ENCODE measurements at regions not wholly inside any gene's neighbourhood (a gene's known extent, or its start where the extent isn't known, plus 50 kb on each side); places are given as distances from the start of the nearest gene placed in this dataset.
"Not testable (repeated sequence)": the region's sequence is repeated elsewhere in the genome, so short reads cannot be mapped to it uniquely, and the experiment has no call there.

- POLR2A ChIA-PET, result no interaction called here
These were observed 156.6 kb upstream of the ARSJ start for GRCh38 chr4:114136069-114136468.

GRCh38 chr4:114137984-114138383, 158.5 kb upstream of the ARSJ start:
- Mint-ChIP-seq H3K27me3 (peaks cover 9% of the 10 kb centered on the region), H3K4me1 (ENCODE audit: low read depth) (no peaks in the 10 kb centered on the region), H3K36me3 (ENCODE audit: low read depth) (no peaks in the 10 kb centered on the region), H3K4me3 (no peak overlapping the region), H3K9me3 (no peaks in the 10 kb centered on the region), H3K27ac (no peak overlapping the region)
- ATAC-seq (ENCODE audit: poor library complexity) (no peak), DNase-seq (no peak)
- Histone ChIP-seq H3K27ac (ENCODE audit: low read depth in 1 of 2, low read length in 2 of 2) (no peak overlapping the region), H3K27me3 (ENCODE audit: control insufficient read depth in 1 of 2, insufficient read depth in 2 of 2, low read length in 2 of 2) (no peaks in the 10 kb centered on the region), H3K4me1 (ENCODE audit: insufficient read depth, low read length) (no peaks in the 10 kb centered on the region), H3K4me3 (ENCODE audit: low read length) (no peak overlapping the region), H3K36me3 (ENCODE audit: insufficient read depth, low read length) (no peaks in the 10 kb centered on the region), H3K9me3 (ENCODE audit: control insufficient read depth in 1 of 2, insufficient read depth in 1 of 2, low read length in 2 of 2) (no peaks in the 10 kb centered on the region)
- CTCF ChIA-PET, result interaction anchor here (0.7 kb wide), 2 partner anchors 485 to 701 kb away, joined by 3 to 4 read pairs; no protein-coding TSS in a partner anchor
- POLR2A ChIA-PET, result no interaction called here
- intact Hi-C loops (cut with DNase I, micrococcal nuclease), result no loop called here
- TF ChIP-seq CTCF (IDR thresholded peaks at IDR 0.05), result no peak

More at GRCh38 chr4:114136069-114136468, 156.6 kb upstream of the ARSJ start:
- no peaks in the 10 kb centered on the region for H3K36me3 ChIP-seq (ENCODE audit: insufficient read depth, low read length)
- intact Hi-C loops (cut with DNase I, micrococcal nuclease), result no loop called here
- CTCF ChIA-PET, result no interaction called here
- Mint-ChIP-seq H3K4me3 (no peak overlapping the region), H3K27ac (no peak overlapping the region), H3K4me1 (ENCODE audit: low read depth) (no peaks in the 10 kb centered on the region), H3K27me3 (peaks cover 4% of the 10 kb centered on the region), H3K9me3 (no peaks in the 10 kb centered on the region), H3K36me3 (ENCODE audit: low read depth) (no peaks in the 10 kb centered on the region)
- no peaks in the 10 kb centered on the region for H3K4me1 ChIP-seq (ENCODE audit: insufficient read depth, low read length)
- no peak for ATAC-seq (ENCODE audit: poor library complexity)
- H3K27ac ChIP-seq (ENCODE audit: low read depth in 1 of 2, low read length in 2 of 2), result no peak overlapping the region
- no peak for TF ChIP-seq CTCF (IDR thresholded peaks at IDR 0.05)
- no peaks in the 10 kb centered on the region for H3K9me3 ChIP-seq (ENCODE audit: control insufficient read depth in 1 of 2, insufficient read depth in 1 of 2, low read length in 2 of 2)
- H3K4me3 ChIP-seq (ENCODE audit: low read length), result no peak overlapping the region
- DNase-seq, result no peak
- H3K27me3 ChIP-seq (ENCODE audit: control insufficient read depth in 1 of 2, insufficient read depth in 2 of 2, low read length in 2 of 2), result no peaks in the 10 kb centered on the region

- peaks cover 8% of the 10 kb centered on the region for H3K4me1 ChIP-seq (ENCODE audit: insufficient read depth, low read length)
- ChIA-PET POLR2A (no interaction called here), CTCF (no interaction called here)
- peak overlapping the region; percentile 79 for H3K4me3 Mint-ChIP-seq
- DNase-seq, result no peak
- H3K27me3 Mint-ChIP-seq, result peaks cover 13% of the 10 kb centered on the region
- no peak for ATAC-seq (ENCODE audit: poor library complexity)
- no peaks in the 10 kb centered on the region for H3K36me3 Mint-ChIP-seq (ENCODE audit: low read depth)
- TF ChIP-seq CTCF (IDR thresholded peaks at IDR 0.05), result no peak
- H3K4me1 Mint-ChIP-seq (ENCODE audit: low read depth), result peaks cover 16% of the 10 kb centered on the region
- H3K9me3 ChIP-seq (ENCODE audit: control insufficient read depth in 1 of 2, insufficient read depth in 1 of 2, low read length in 2 of 2), result peaks cover 0 to 9% of the 10 kb centered on the region in 2 experiments
- H3K9me3 Mint-ChIP-seq, result no peaks in the 10 kb centered on the region
- intact Hi-C loops (cut with DNase I, micrococcal nuclease), result no loop called here
- no peaks in the 10 kb centered on the region for H3K36me3 ChIP-seq (ENCODE audit: insufficient read depth, low read length)
- H3K27me3 ChIP-seq (ENCODE audit: control insufficient read depth in 1 of 2, insufficient read depth in 2 of 2, low read length in 2 of 2), result peaks cover 7 to 8% of the 10 kb centered on the region in 2 experiments
- H3K27ac Mint-ChIP-seq, result peak overlapping the region; percentile 68
- H3K27ac ChIP-seq (ENCODE audit: low read depth in 1 of 2, low read length in 2 of 2), result no peak overlapping the region
- H3K4me3 ChIP-seq (ENCODE audit: low read length), result peak overlapping the region; percentile 35
These were observed 167.6 kb upstream of the ARSJ start for GRCh38 chr4:114146947-114147618.

- POLR2A ChIA-PET, result not testable (repeated sequence)
These were observed 168.3 kb upstream of the ARSJ start for GRCh38 chr4:114147619-114148208.

GRCh38 chr4:114148372-114149070, 169.1 kb upstream of the ARSJ start:
- intact Hi-C loops (cut with DNase I, micrococcal nuclease); H3K36me3 ChIP-seq (ENCODE audit: insufficient read depth, low read length); H3K27ac Mint-ChIP-seq; ATAC-seq (ENCODE audit: poor library complexity); POLR2A ChIA-PET; H3K9me3 Mint-ChIP-seq; CTCF ChIA-PET; DNase-seq; H3K36me3 Mint-ChIP-seq (ENCODE audit: low read depth); H3K27me3 ChIP-seq (ENCODE audit: control insufficient read depth in 1 of 2, insufficient read depth in 2 of 2, low read length in 2 of 2); H3K4me1 ChIP-seq (ENCODE audit: insufficient read depth, low read length); H3K4me3 ChIP-seq (ENCODE audit: low read length); H3K9me3 ChIP-seq (ENCODE audit: control insufficient read depth in 1 of 2, insufficient read depth in 1 of 2, low read length in 2 of 2); H3K27ac ChIP-seq (ENCODE audit: low read depth in 1 of 2, low read length in 2 of 2): not testable (repeated sequence)
- peaks cover 16% of the 10 kb centered on the region for H3K4me1 Mint-ChIP-seq (ENCODE audit: low read depth)
- peaks cover 13% of the 10 kb centered on the region for H3K27me3 Mint-ChIP-seq
- H3K4me3 Mint-ChIP-seq, result peak overlapping the region; percentile 79

More at GRCh38 chr4:114147619-114148208, 168.3 kb upstream of the ARSJ start:
- Mint-ChIP-seq H3K4me3 (peak overlapping the region; percentile 79), H3K27me3 (peaks cover 13% of the 10 kb centered on the region), H3K4me1 (ENCODE audit: low read depth) (peaks cover 16% of the 10 kb centered on the region), H3K27ac (peak overlapping the region; percentile 68)
- CTCF ChIA-PET; H3K36me3 Mint-ChIP-seq (ENCODE audit: low read depth); H3K9me3 ChIP-seq (ENCODE audit: control insufficient read depth in 1 of 2, insufficient read depth in 1 of 2, low read length in 2 of 2); H3K9me3 Mint-ChIP-seq; intact Hi-C loops (cut with DNase I, micrococcal nuclease); H3K27me3 ChIP-seq (ENCODE audit: control insufficient read depth in 1 of 2, insufficient read depth in 2 of 2, low read length in 2 of 2); H3K27ac ChIP-seq (ENCODE audit: low read depth in 1 of 2, low read length in 2 of 2); ATAC-seq (ENCODE audit: poor library complexity); H3K36me3 ChIP-seq (ENCODE audit: insufficient read depth, low read length); H3K4me1 ChIP-seq (ENCODE audit: insufficient read depth, low read length): not testable (repeated sequence)
- DNase-seq, result peak in 3 of 14 experiments; percentile 5 to 29 (median 14)
- peak overlapping the region; percentile 35 for H3K4me3 ChIP-seq (ENCODE audit: low read length)
